GM19035 (cell line): ENCODE measurements at regions not wholly inside any gene's neighbourhood (a gene's known extent, or its start where the extent isn't known, plus 50 kb on each side); places are given as distances from the start of the nearest gene placed in this dataset.
"Not testable (repeated sequence)": the region's sequence is repeated elsewhere in the genome, so short reads cannot be mapped to it uniquely, and the experiment has no call there.

Experiments used
- ATAC-seq: cut with Tn5 transposase; IDR thresholded peaks from one replicate; pipeline ENCODE4 v1.9.1; 2021; ENCODE audit not compliant: unreplicated experiment

DNA sequence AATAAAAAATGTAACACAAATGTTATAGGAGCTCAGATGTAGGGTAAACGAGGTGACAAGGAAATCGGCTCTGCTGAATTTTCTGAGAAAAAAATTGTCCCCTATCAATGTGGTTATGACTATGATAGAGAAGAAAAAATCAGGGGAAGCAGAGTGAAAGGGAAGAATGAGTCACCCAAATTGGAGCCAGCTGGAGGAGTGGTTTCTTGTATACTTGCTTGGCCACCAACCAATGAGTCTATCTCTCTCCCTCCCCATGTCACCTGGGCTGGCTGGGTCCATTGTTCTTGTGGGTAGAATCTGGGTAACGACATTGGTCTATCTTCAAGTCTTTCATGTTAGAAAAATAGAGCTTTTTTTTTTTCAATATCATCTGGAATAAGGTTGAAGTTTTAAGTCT lies 196.6 kb upstream of the FLRT2 start:
- no peak for ATAC-seq

DNA sequence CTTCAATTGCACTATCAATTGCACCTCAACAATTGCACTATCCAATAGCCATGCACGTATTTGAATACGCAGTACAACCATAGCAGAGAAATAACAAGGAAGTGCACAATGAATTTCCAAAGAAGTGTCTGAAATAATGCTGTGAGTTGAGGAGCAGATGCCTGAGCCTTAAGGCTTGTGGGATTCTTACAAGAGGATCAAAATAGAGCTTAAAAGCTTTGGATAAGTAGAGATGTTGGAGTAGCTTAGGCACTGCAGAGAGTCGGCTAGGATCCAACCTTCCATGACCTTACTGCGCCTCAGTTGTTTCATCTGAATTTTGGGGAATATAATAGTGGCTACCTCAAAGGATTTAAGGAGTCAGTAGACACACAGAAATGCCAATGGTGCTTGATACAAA lies 196.1 kb upstream of the FLRT2 start:
- ATAC-seq, result no peak

DNA sequence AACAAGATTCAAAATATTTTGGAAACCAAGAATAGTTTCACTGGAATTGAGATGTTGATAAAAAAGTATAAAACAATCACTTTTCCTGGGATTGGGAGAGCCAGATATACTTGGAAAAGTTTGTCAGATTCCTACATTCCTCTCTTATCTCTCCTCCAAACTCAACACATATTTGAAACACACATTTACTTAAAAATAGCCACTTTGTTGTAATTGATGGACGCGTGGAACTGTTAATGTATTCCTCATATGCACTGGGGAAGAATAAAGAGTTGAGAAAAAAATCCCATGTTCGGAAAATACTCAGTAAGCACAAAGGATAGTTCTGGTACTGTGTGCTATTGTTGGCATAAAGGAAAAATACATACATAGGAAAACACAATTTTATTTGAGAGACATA lies 195.6 kb upstream of the FLRT2 start:
- ATAC-seq, result no peak

DNA sequence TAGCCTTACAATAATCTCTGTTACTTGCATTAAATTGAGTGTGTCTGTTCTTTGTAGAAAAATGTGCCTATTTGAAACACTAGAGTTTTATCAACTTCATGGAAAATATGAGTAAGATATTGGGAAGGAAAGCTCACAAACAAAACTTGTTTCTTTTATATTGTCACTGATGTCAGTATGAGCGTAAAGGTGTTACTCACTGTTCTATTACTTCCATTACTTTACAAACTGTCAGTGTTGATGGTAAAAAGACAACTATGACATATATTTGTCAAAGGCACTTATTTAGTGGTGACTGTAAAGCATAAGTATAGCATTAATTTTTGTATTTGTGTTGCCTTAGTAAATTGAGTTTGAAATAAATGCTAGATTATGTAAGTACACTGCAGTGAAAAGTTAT lies 193.7 kb upstream of the FLRT2 start:
- no peak for ATAC-seq

DNA sequence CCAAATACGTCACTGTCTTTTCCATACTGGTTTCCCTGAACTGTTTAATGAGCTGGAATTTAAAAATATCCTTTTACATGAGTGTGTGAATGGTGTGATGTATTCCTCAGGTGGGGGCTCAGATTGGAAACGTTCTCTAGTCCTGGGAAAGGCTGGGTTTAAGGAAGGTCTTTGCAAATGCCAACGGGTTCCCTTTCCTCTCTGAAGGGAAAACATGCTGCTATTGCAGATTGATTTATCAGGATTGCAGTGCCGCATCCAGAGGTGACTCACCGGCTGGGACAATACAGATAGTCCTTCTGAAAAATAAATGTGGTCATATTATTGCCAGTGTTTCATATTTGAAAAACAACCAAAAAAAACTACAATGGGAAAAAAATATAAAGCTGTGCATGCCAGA lies 193.1 kb upstream of the FLRT2 start:
- ATAC-seq, result no peak

DNA sequence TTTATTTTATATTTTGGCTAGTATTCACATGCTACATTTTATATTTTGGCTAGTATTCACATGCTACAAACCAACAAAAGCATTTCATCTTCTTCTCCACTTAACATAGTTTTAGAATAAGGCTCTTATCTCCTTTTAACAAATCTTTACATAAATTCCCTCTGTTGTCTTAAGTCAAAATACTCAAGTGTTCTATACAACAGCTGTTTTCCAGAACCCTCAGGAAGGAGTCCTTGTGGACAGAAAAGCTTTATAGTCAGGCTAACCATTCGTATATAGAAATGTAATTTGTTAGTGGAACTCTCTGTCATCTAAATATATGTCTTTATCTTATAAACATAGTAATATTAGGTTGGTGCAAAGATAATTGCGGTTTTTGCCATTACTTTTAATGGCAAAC lies 191.0 kb upstream of the FLRT2 start:
- ATAC-seq, result no peak

DNA sequence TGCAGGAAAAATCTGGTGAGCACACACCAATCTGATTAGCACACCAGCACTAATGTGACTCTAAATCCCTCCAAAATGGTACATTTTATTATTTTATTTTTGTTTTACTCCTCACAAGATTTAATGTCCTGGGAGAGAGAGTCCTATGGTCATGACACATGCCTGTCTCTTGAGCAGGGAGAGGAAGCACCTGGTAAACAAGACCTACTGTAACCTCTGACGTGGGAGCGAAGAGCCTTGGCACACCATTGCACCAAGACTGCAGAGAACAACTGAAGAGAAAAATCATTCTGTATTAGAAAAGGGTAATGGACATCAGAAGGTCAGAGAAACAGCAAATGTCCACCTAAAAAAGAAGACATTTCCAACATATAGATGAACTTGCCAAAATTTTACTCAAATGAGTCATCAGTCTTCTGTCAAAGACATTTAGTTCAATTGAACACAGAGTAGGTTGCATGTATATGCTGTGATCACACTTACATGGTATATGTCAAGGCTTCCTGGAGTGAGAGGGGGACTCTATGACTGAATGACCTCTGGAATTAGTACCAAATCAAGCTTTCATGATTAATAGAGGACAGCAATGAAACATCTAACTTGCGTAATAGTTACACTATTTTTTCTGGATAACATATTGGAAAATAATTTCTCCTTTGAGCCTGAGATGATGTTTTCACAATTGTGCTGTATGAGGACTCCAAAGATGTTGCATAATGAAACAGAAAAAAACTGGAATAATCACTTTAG lies 186.9 kb upstream of the FLRT2 start:
- ATAC-seq, result no peak

DNA sequence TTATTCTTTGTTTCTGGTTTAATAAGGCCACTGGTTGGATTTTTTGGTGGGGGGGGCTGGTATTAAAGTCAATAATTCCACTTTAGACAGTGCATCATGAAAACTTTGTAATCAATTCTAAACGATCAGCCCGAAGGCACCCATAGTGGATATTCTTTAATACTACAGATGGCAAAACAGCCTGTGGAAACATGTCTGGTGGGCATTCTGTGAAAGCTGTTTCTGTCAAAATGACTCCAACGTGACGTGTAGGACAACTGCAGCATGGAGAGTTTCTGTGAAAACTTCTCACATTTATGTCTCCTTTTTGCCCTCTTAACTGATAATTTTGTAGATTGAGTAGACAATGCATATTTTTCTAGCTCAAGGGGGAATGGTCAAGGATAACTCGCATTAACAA lies 185.8 kb upstream of the FLRT2 start:
- no peak for ATAC-seq

DNA sequence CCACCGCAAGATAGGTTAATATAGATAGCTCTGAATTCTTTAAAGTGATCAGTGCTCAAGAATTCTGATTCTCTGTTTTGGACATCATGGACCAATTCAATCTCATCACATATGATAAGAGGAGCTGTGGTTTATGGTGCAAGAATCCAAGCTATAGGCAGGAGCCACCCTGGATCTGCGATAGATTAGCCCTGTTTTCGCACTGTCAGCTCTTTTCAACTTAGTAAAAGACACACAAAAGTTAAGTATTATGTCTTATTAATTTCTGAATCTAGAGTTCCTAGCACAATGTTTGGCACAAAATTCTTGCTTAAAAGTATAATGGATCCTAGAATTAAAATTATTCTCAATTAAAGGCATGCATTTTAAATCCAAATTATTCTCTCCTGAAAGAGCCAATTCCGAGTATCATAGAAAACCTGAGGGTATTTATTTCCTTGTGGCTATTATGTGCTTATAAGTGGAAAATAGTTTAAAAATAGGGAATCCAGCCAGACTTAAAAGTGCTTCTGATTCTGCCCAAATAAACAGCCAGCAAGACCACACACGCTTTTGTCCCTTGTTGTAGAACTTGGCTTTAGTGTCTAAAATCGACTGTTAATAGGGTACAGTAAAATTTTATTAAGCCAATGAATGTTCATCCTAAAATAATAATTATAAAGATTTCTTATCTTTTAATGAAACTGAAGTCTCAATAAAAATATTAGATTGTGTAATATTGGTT lies 184.9 kb upstream of the FLRT2 start:
- ATAC-seq, result no peak

DNA sequence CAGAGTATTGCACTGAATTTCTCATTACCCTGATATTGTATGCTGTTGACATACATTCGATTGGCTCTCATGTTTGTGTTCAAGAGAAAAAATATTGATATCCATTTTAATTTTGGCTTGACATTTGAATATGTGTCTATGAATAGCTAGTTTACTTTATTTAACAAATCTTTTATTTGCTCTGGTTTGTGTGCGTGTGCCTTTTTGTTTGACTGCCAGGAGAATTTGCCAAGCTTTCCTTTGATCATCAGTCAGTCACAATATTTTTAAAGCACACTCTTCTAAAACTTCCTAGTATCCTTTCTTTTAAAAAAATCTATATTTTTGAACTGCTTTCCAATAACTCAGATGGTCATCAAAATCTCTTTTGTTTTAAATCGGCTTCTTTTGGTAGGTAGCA lies 179.3 kb upstream of the FLRT2 start:
- no peak for ATAC-seq

DNA sequence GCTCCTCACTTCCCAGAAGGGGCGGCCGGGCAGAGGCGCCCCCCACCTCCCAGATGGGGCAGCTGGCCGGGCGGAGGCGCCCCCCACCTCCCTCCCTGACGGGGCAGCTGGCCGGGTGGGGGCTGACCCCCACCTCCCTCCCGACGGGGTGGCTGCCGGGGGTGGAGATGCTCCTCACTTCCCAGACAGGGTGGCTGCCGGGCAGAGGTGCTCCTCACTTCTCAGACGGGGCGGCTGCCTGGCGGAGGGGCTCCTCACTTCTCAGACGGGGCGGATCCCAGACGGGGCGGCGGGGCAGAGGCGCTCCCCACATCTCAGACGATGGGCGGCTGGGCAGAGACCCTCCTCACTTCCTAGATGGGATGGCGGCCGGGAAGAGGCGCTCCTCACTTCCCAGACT lies 177.4 kb upstream of the FLRT2 start:
- not testable (repeated sequence) for ATAC-seq

DNA sequence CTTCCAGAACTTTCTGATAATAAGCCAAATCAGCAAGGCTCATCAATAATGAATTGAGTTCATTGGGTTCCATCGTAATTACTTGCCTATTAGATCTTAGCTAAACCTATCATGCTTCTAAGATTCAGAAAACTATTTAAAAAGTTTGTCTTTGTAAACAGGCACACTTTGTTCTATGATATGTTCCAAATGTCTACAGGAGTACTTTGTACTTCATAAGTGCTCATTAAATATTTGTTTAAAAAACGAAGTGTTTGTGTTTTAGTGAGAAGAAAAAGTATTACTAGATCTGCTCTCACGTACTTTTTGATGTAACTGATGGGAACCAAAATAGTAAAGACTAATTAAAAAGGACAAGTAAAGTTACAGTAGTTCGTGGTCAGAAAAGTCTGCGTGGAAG lies 172.8 kb upstream of the FLRT2 start:
- ATAC-seq, result no peak

DNA sequence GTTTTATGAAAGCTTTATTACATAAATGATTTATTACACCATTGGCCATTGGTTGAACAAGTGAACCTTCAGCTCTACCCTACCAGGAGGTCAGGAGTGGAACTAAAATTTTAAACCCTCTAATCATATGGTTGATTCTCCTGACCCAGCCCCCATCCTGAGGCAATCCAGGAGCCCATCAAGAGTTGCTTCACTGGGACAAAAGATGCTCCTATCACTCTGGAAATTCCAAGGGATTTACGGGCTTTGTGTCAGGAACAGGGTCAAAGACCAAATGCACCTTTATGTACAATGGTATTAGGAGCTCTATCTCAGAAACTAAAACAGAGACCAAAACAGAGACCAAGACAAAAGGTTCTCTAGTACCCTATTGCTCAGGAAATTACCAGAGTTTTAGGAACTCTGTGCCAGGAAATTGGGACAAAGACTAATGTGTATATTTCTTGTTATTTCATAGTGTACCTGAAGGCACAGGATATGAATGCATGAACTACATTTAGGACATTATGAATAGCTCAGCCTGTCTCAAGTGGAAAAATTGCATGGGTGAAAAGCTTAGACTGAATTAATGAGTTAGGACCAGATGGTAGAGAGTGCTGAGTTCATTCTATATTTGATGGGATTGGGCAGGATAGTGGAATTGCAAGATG lies 171.7 kb upstream of the FLRT2 start:
- ATAC-seq, result no peak

DNA sequence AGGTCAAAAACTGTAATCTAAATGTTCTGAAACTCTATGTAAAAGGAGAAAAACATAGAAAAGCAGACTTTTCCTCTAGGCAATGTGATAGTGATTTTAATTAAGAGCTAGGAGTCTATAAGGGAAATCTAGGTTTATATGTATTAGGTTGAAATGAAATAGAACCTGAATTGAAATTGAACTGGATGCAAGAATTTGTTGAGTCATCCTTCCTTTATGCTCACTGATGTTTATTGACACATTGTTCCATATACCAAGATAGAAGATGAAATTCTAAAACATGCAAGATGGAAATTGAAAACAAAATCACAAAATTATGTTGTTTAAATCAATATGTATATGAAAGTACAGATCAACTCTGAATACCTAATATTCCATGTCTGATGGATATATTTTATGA lies 170.4 kb upstream of the FLRT2 start:
- no peak for ATAC-seq

DNA sequence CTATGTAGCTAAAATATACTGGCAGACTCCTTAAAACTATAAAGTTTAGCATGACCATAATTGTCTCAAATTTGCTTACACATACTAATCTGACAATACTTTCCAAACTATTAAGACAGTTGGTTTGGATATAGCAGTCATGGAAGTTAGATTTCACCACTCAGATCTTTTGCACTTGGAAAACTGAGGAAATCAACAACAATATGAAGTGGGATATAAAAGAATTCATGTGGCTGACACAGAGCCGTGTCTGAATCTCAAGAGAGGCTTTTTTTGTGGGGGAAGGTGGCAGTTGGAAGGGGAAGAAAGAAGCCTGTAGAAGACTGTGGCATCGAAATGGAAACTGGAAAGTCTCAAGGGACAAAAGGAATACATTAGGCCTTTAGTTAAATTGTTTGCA lies 166.6 kb upstream of the FLRT2 start:
- ATAC-seq, result no peak

DNA sequence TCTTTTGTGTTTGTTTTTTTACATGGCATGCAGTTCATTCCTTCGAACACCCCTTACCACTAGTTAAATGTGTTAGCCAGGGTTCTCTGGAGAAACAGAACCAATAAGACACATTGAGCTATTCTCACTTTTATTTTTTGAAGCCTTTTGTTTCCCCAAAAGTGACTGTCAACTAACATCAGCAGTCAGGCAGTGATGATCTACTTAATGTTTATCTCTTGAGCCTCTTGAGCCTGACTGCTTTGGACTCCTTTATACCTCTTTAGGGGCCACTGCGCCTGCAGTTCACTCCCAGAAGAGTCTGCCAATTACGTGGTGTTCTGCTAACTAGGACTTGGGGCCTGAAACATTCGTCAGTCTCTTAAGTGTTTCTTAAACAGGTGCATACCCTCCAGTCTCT lies 163.7 kb upstream of the FLRT2 start:
- ATAC-seq, result no peak

DNA sequence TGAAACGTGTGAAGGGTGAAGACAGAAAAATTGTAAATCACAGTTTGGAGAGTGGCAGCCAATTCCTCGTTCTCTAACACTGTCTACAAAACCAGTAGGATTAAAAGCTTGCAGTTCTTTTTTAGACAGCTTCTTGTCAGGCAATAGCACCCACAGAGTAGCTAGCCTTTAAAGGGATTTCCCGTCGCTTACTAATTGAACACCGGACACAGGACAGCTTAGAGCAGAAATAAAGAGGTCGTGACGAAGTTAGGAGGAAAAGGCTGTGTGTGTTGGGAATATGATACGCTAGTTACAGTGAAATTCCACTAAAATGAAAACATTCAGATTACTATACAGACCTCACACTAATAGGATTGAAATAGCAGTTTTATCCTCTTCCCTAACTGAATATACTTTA lies 149.1 kb upstream of the FLRT2 start:
- ATAC-seq, result no peak

DNA sequence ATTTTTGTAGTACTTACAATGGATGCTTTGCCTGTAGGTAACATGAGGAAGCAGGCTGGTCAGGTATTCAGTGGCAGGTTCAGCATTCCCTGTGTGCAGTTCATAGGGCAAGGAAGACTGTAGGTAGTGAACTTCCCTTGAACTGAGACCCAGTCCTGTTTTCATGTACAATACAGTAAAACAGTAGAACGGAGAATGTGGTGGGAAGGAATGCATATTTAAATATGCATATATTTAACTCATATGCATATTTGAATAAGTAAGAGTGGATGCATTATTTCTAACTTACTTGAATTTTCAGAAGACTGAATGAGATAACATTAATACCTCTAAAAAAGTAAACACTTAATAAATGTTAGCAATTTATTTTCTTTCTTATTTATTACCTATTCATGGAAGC lies 147.6 kb upstream of the FLRT2 start:
- ATAC-seq, result no peak

DNA sequence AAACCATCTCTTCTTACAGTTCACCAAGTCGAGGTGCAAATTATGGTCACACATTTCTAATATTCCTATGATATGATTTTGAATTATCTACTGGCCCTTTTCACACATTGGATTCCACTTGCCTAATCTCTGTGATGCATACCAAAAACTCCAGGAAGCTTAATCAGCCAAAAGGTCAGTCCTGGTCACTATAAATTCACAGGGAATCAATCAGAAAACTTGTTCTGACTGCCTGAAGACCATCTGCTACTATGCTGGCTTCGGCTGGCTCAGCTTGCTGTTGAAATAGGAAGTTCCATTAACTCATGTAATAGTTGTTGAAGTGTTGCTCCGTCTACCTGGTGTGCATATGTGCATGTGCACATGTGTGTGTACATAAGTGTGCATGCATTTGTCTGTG lies 142.8 kb upstream of the FLRT2 start:
- no peak for ATAC-seq

DNA sequence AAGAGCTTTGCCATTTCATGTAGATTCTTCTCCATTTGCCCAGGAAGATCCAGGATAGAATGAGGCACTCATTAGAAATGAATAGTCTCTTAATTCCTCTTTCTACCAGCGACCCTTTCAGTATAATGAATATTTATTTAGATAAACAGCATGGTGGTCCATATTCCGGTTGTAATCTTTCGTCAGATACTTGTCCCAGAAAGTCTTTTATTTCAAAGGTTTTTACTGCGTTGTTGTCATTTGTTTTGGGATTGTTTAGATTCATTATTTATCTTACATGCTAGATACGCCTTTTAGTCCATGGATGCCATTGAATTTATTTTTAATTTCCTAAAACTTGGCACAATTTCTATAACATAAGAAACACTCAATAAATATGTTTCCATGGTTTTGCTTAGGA lies 139.7 kb upstream of the FLRT2 start:
- ATAC-seq, result no peak

DNA sequence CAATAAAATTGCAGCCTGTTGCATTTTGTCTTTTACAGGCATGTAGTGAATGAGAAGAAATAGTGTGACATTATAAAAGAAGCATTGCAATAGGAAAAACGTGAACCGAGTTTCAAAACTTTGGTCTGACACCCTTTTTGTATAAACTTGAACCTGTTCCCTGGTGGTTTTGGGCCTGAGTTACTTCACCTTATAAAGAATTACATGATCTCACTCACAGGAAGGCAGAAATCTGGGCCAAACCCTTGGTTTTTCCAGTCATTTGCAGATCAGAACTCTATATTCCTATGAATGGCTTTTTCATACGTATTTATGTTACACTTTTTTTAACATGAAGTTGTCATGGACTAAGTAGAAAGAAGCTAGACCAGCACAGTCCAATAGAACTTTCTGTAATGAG lies 138.5 kb upstream of the FLRT2 start:
- no peak for ATAC-seq

DNA sequence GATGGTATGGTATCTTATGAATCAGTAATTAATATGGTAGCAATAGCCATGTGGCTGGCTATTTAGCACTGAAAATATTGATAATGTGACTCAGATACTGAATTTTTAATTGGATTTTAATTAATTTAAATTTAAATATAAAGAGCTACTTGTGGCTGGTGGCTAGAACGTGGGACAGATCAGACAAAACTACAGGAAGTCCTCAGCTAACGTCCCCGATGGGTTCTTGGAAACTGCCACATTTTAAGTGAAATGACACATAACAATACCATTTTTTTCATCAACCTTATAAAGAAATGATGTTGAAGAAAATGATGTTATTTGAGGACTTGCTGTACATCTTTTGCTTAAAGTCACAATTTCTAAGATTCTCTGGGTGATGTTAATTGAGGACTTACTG lies 138.1 kb upstream of the FLRT2 start:
- no peak for ATAC-seq
